LHCN-M2 (cell line): ENCODE measurements at regions not wholly inside any gene's neighbourhood (a gene's known extent, or its start where the extent isn't known, plus 50 kb on each side); places are given as distances from the start of the nearest gene placed in this dataset.
"Not testable (repeated sequence)": the region's sequence is repeated elsewhere in the genome, so short reads cannot be mapped to it uniquely, and the experiment has no call there.

Experiments
- DNase-seq: peaks from one replicate; pipeline ENCODE4 v3.0.0-alpha.2; 2012; ENCODE audit warnings: low read depth

- not testable (repeated sequence) for DNase-seq
Measured at GRCh38 chr6:113029161-113029560, 682.0 kb downstream of the RFPL4B start.

- DNase-seq: no peak
Measured at GRCh38 chr6:113031591-113032238, 684.6 kb downstream of the RFPL4B start.

DNA sequence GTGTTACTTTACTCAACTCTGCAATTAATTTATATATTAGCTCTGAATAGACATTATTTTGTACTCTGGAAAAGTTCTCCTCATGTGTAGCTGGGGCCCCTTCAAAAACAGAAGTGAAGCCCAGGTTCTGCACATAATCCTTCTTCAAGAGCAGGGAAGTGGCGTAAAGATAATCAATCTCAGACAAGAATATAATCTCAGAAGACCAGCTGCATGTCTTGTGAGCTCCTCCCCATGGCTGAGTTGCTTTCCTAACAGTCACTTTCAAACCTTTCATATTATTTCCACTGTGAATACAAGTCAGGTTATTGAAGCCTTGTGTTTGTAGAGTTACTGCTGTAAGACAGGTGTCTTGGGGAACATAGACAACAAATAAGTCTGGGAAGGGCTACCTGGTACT lies 691.9 kb downstream of the RFPL4B start:
- no peak for DNase-seq

DNA sequence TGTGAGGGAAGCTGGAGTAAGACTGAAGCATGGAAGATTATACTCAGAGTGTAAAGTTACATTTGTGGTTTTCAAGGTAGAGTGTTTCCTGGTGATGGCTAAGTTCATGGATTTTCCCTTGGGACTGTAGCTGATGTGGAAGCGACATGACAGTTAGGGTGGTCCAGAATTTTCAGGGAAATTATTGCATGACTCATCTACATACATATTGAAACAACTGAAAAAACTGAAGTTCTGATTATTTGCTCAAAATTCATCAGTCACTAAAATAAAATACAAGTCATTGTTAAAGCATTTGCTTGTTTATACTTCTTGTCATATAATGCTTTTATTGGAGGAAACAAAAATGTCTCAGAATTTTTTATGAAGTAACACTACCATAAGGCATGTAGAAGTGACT lies 700.0 kb downstream of the RFPL4B start:
- DNase-seq: peak; percentile 91

DNA sequence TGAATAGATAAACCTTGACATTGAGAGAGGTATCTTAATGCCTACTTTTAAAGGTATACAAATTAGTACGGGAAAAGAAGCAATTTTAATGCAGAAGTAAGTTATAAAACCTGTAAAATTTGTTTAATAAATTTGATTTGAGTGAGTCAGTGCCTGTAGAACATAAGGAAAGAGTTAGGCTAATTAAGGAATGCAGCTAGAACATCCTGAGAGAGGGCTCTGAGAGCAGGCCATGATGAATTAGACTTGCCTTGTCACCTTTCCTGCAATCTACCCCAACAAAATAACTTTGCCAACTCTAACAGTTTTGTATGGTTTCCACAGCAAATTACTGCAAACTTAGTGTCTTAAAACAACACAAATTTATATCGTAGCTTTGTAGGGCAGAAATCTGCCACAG lies 700.8 kb downstream of the RFPL4B start:
- no peak for DNase-seq

DNA sequence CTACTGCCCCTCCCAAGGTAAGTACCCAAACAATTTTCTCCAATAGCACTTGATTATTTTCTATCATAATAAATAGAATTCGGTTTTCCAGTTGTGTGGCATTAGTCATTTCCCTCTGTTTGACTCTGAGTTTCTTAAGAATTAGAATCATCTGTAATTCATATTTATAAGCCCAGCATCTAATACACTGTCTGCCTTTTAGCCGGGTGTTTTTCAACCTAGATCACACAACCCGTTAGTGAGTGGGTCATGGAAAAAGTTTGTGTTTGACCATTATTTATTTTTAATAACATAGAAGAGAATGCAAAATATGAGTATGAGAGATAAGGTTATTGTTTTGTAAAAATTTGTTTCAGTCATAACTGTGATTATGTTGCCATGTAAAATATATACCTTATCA lies 701.6 kb downstream of the RFPL4B start:
- no peak for DNase-seq

GRCh38 chr6:113049190-113049589 lies 702.1 kb downstream of the RFPL4B start:
- DNase-seq: no peak

DNA sequence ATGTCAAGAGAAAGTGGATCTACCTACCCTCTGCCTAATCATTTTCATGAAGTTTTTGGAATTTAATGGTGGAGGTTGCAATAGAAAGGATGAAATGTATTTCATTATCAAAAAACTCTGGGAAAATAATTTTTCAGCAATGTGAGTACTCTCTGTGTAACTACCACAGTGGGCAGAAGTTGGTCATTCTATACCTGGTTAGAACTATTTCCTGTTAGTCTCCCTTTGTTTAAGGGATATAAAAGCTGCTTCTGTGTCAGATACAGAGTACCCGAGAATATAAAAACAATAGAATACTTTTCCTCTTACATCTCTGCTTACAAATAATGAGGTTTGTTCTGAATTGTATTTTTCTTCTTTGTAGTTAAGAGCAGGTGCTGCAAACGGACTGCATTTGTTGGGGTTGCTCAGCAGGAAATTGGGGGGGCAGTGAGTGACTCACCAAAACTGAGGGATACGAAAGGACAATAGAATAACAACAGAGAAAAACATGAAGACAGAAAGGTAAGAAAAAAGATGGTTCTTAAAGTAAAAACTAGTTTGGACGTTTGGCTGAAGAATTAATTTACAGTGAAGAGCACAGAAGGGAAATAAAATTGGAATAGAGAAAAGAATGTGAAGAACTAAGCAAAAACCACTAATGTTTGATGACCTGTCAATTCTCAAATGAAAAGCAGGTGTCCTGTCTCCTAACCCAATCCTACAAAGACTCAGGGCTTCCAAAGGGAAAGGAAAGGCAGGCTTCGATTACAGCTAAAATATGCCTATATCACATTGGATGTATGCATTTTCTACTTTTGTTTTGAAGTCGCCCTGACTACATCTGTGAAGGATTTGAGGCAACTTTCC lies 703.1 kb downstream of the RFPL4B start:
- peak; percentile 85 for DNase-seq

DNA sequence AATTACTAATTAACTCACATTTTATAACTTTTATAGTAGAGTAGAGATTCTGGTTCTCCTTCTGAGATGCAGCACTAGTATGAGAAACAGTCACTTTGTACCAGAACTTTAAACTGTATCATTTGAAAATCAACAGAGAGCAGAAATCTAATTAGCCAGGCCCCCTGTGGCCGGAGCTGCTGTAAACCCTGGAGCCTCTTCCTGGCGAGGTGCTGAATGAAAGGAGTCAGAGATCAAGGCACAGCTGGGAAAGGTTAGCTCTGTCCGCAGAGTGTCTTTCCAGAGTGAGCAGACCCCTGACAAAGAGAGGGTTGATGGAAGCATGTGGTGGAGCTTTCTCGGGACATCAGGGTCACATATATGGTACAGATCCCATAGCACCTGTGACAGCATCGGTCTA lies 703.8 kb downstream of the RFPL4B start:
- no peak for DNase-seq

- DNase-seq: no peak
Measured at GRCh38 chr6:113052506-113052905, 705.4 kb downstream of the RFPL4B start.

DNA sequence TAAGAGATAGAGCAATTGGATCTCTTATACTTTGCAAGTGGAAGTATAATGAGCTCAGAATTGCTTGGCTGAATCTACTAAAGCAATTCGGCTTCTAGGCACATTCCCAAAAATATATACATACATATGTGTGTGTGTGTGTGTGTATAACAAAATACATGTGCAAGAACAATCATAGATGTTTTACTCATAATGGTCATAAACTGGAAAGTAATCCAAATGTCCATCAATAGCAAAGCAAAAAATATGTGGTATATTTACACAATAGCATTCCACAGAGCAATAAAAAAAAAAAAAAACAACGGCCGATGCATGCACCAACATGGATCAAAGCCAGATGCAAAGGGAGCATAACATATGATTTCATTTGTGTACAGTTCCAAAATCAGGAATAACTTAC lies 707.9 kb downstream of the RFPL4B start:
- DNase-seq: no peak

DNA sequence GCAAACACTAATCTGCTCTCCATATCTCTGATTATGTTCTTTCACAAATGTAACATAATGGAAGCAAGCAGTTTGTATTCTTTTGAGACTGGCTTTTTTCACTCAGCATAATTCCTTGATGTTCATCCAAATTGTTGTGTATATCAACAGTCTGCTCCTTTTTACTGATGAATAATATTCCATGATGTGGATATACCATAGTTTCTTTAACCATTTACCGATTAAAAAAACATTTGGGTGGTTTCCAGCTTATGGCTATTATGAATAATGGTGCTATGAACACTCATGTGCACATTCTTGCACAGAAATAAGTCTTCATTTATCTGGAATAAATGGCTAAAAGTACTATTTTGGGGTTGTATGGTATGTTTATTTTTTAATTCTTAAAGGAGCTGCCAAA lies 708.9 kb downstream of the RFPL4B start:
- no peak for DNase-seq

DNA sequence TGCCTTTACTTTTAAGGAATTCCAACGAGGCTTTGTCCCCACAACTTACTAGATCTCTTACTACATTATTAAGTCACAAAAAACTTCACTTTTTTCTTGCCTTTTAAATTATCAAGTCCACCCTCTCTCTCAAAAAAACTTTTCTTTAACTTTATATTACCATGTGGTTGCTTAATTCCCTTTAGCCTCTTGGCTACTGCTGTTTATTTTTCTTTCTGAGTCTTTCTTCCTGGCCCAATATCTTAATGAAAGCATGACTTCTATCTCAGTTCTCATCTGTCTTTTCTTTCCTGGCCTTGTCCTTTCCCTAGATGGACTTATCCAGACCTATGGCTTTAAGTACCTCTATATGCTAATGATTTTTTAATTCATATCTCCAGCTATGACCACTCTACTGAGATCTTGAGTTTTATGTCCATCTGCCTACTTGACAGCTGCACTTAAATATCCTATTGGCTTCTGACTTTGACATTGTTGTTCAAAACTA lies 710.5 kb downstream of the RFPL4B start:
- DNase-seq: no peak

GRCh38 chr6:113060664-113061063 lies 713.5 kb downstream of the RFPL4B start:
- no peak for DNase-seq

GRCh38 chr6:113065611-113066010 lies 718.5 kb downstream of the RFPL4B start:
- DNase-seq: peak; percentile 78

GRCh38 chr6:113067612-113068275 lies 720.6 kb downstream of the RFPL4B start:
- DNase-seq: peak; percentile 67

DNA sequence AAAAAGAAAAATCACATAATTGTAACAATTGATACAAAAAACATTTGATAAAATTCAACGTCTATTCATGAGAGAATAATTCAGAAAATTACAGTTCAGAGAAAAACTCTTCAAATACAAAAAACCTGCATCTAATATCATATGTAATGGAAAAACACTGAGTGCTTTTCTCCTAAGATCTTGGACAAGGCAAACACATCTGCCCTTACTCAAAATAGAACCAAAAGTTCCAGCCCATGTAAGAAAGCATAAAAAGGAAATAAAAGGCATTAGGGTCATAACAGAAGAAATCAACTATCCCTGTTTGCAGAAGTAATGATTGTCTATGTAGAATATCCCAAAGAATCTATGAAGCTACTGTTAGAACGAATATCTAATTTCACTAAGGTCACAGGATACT lies 721.4 kb downstream of the RFPL4B start:
- DNase-seq: no peak

DNA sequence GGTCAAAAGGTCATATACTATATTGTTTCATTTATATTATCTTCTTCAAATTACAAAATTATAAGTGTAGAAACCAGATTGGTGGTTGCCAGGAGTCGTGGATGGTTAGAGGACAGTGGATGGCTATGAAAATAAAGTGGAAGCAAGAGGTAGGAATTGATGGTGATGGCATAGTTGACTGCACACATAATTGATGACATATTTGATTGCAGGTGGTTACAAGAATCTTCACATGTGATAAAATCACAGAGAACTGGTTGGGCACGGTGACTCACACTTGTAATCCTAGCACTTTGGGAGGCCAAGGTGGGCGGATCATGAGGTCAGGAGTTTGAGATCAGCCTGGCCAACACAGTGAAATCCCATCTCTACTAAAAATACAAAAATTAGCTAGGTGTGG lies 723.6 kb downstream of the RFPL4B start:
- DNase-seq: not testable (repeated sequence)

DNA sequence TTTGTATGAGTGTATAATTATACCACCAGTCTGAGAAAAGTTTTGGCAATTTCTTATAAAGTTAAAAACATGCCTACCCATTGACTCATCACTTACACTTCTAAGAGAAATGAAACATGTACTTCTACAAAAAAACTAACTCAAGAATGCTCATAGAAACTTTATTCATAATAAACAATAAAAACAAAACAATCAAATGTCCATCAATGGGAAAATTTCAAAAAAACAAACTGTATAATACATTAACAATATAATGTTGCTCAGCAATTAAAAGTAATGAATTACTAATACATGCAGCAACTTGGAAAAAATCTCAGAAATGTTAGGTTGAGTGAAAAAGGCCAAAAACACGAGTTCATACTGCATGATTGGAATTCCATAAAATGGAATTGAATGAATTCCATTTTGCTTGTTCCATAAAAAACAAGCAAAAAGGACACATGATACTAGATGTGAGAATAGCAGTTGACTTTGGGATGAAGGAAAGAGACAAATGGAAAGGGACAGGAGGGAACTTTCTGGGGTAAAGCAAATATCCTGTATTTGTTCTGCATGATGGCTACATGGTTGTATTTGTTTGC lies 726.6 kb downstream of the RFPL4B start:
- DNase-seq: peak; percentile 79

GRCh38 chr6:113076116-113076515 lies 729.0 kb downstream of the RFPL4B start:
- no peak for DNase-seq

GRCh38 chr6:113076816-113077215 lies 729.7 kb downstream of the RFPL4B start:
- no peak for DNase-seq

DNA sequence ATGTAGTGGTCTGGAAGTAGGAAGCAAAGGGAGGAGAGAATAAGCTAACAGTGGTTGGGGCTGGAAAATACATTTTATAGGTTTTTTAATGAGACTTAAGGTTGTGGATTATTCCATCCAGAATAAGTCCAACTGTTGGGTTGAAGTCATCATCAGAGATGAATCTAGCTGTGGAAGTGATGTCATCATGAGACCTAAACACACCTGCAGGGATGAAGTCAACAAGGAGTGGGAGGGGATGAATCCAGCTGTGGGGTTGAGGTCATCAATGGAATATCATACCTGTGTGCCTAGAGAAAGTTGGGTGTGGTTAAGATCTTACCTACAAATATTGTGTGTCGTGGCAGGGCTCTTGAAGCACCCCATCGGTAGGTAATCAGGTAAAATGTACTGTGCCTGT lies 730.7 kb downstream of the RFPL4B start:
- no peak for DNase-seq
